HT-29 (cell line): ENCODE measurements at regions not wholly inside any gene's neighbourhood (a gene's known extent, or its start where the extent isn't known, plus 50 kb on each side); places are given as distances from the start of the nearest gene placed in this dataset.

ENCODE experiments used
- DNase-seq: peaks from one replicate; pipeline ENCODE4 v3.0.0-alpha.2; 2015; ENCODE audit warnings: low spot score

DNA sequence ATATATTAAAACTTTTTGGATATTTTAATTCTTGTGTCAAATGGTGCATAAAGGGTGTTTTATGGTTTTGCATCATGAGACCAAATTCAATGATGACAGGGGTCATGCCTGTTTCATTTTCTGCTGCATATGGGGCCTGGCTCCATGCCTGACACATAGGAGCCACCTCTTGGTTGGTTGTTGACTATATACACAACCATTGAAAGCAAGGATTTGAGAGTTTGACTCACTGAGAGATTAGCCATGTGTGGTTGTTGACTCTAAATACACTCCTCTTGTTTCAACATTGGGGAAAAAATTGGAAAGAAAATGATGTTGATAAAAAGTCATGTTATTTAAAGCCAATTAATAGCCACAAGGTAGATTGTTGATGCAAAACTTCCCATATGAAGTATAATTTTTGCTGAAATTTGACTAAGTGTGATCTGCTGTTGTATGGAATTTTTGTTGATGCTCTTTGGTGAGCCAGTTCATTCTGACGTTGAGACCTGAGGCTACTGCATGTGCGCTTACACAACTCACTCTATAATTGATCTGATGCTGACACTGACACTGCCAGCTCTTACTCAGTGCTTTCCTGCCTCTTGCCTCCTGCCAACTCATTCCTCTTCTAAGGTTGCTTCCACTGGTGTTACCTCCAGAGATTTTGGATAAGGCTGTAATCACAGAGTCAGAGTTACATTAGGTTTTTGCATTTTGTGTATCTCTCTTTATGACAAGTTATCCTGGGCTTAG is 446.2 kb upstream of the SLC14A2 start:
- DNase-seq: no peak

DNA sequence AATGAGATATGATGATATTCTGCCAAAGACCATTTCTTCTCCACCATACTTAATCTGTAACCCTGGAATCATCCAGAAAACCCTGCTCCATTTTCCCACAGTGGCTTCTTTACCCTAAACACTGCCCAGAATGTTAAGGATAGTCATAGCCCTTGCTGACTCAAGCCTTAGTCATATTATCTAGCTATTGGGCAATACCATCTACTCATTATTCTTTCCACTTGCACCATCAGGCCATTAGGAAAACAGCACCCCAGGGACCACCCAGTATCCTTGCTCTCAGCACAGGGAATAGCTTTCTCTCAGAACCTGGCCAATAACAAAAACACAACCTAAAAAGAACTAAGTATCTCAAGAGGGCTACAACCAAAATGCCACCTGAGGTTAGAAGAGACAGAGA is 445.7 kb upstream of the SLC14A2 start:
- DNase-seq: no peak

DNA sequence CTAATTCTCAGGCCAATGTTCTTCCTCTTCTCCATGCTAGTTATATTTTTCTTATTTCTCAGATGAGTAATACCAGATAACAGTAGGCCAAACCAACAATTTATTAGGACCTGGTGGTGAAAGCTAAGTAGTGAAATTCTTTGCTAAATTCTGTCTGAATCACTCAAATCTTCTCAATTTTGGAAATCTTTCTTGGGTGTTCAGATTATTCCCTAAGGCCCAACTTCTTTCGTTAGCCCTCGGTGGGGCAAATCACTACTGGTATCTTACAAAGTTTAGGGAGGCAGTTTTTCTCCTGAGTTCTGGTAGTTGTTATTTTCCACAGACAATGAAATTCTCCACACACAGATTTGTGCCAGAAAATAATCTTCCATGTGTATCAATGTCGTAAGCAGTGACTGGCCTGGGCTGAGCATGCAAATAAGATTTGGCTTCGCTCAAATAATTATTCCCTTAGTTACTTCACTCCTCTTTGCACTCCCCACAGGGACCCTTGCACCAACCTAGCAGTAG is 443.5 kb upstream of the SLC14A2 start:
- no peak for DNase-seq

GRCh38 chr18:45173327-45173726 is 441.9 kb upstream of the SLC14A2 start:
- no peak for DNase-seq

- no peak for DNase-seq
These were observed 441.3 kb upstream of the SLC14A2 start for GRCh38 chr18:45173799-45174519.

- no peak for DNase-seq
These were observed 440.6 kb upstream of the SLC14A2 start for GRCh38 chr18:45174629-45175136.

- no peak for DNase-seq
These were observed 439.8 kb upstream of the SLC14A2 start for GRCh38 chr18:45175511-45175910.

DNA sequence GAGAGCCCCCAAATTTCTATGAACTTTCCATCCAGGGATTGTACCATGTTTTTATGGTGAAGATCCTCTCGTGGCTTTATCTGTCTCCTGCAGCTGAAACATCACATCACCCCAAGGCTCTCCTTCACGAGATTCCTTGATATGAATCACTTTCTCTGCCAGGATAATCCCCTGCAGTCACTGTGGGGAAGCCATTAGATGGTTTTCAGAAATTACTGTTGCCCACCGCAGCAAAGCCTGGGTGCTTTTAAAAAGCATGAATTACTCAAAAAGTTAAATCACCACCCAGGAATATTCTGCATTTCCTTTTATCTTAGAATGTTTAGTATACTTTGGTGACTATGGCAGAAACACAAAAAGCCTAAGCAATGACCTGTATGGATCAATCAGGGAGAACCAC is 428.4 kb upstream of the SLC14A2 start:
- no peak for DNase-seq

GRCh38 chr18:45191795-45192194 is 423.5 kb upstream of the SLC14A2 start:
- no peak for DNase-seq

DNA sequence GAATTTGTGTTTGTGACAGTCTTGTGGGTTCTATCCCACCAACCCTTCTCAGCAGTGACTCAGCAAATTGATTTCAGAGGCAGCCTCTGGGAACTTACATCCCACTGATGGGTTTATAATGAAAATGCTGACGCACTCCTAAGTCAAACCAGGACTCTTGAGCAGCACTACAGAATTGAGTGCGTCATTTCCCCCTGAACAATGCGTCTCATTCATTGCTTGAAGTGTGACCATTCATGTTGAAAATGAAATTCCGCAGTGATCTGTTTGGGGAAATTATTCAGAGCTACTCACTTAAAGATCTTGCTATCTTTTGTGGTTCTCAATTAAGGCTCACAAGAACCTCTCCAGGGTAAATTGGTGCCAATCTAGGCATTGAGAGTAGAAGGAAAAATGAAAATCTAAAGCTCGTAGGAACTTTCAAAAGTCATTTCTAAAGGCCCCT is 417.7 kb upstream of the SLC14A2 start:
- DNase-seq: no peak

DNA sequence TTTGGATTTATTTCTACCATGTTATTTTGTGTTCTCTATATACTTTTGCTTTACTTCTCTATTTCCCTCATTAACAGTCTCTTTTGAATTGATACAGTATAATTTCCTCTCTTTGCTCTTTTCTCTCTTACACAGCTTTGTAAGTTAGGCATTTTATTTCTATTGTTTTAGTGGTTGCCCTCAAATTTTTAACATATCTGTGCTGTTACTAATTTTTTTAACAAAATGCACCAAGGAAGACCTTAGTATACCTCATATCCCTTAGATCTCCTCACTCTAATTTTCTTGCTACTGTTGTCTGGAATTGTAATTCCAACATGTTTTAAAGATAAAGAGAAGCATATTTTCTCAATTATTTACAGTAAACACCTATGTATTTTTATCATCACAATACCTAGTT is 416.8 kb upstream of the SLC14A2 start:
- no peak for DNase-seq

DNA sequence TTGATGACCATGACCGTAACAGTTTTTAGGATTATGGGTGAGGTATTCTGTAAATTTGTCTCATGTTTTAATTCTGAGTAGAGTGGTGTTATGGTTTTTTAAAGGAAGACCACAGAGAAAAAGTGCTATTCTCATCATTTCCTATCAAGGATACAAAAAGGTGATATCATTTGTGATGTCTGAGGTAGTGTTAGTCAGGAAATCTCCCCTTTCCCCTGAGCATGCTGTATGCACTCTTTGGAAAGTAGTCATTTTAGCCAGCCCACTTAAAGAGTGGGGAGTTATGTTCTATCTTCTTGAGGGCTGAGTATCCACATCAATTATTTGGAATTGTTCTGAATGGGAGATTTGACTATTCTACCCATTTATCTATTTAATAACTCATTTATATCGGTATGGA is 414.2 kb upstream of the SLC14A2 start:
- DNase-seq: no peak

DNA sequence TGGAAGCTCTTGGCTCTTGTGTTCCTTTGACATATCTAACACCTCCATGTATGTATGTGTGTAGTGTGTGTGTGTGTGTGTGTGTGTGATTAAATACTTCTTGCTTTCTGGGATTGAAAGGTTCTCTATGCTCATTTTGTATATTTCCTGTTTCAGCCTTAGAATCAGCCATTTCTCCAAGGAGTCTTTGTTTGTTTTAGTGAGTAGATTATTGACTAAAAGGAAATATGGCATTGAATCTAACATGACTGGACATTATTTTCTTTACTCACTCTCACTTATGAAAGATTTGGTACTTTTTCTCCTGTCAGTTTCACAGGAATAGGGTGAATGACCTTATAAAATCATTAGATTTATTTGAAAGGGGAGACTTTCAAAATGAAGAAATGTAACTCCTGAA is 413.8 kb upstream of the SLC14A2 start:
- no peak for DNase-seq

DNA sequence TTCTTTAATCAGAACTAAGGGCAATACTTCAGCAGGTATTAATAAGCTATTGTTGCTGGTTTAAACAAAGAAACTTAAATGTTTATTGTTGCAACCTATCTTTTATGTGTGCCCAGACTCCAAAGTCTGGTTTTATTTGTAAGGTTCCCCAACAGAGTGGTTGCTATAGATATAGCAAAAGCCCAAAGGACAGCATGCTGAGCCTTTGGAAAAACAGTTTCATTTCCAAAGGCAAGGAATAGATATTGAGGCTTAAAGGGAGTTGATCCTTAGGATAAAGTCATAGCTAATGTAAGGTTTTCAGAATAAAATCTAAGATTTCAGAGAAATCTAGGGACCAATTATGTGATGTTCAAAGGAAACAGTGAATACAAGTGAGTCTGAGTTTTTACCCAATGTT is 413.2 kb upstream of the SLC14A2 start:
- DNase-seq: no peak

GRCh38 chr18:45203677-45204076 is 411.6 kb upstream of the SLC14A2 start:
- no peak for DNase-seq

DNA sequence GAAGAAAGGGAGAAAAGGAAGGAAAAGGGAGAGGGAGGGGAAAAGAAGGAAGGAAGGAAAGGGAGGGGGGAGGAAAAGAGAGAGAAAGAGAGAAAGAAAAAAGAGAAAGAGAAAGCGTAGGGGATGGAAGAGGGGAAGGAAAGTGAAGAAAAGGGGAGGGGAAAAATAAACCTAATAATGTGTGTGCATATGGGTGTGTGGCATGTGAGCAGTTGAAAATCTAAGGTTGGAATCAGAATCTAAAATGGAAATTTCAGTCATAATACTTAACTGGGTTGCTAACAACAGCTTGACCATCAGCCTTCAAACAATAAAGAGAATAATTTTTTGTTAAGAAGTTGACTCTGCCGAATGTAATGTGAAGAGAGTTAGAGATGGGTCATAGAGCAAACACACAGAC is 407.9 kb upstream of the SLC14A2 start:
- no peak for DNase-seq

DNA sequence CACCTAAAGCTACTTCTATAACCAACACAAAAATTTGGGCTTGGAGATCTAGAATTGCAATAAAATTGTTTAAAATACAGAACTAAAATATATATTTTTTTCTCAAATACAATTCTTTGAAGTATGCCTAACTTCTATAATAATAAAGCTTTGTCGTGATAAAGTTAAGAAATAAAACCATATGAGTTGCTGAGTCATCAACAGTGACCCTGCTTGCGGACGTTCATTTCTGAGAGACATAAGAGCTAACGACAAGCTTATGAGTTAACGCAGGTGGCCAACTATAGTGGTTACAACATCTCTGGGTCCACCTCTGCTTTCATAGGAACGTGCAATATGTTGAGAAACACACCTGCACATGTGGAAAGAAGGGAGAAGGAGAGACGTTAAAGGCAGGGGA is 407.1 kb upstream of the SLC14A2 start:
- DNase-seq: no peak

- peak; percentile 72 for DNase-seq
These were observed 402.9 kb upstream of the SLC14A2 start for GRCh38 chr18:45212181-45213039.

- DNase-seq: no peak
These were observed 402.3 kb upstream of the SLC14A2 start for GRCh38 chr18:45213040-45213333.

DNA sequence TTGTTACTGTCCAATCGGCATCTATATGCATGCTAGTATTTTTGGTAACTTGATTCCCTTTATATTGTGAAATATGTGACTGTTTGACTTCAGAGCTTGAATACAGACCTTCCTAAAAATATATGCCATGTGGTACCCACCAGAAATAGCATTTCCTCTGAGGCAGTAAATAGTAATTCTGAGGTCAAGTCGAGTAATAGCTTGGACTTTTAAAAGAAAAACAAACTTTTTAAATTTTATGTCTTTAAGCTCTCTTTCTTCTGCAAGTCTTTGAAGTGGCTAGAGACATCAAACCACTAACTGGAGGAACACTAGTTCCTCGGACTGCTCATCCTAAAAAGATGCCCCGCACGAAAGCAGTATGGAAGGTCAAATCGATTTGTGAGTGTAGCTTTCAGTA is 396.8 kb upstream of the SLC14A2 start:
- DNase-seq: no peak

DNA sequence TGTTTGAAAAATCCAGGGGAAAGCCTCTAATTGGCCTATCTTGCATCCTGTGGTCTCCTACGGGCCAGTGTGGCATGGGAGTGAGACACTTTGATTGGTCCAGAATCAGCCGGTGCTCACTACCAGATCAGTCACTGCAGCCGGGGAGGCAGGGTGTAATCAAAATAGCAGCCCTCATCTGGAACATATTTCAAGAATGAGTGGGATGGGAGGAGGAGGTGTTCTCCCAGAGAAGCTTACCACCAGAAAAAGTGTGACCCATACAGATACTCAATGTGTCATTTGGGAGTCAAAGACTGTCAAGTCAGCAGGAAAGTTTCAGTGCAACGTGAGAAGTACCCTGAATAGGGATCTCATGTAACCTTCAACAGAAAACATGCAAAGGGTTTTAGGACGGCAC is 393.9 kb upstream of the SLC14A2 start:
- no peak for DNase-seq

- no peak for DNase-seq
These were observed 393.1 kb upstream of the SLC14A2 start for GRCh38 chr18:45222180-45222579.
